Prostate gland (tissue), 2 donors: ENCODE measurements at regions not wholly inside any gene's neighbourhood (a gene's known extent, or its start where the extent isn't known, plus 50 kb on each side); places are given as distances from the start of the nearest gene placed in this dataset.

Experiments
- POLR2A ChIP-seq: fragments of 450-650 bp; IDR thresholded peaks from one replicate; pipeline ENCODE4 v1.6.1; 2016; ENCODE audit warnings: antibody characterized with exemption, mild to moderate bottlenecking
- TF ChIP-seq, protein P1 (sequence below), 4 experiments: fragments of 200-600 bp in 2 of 4; fragments of 450-650 bp in 2 of 4; sonication (generic) in 2 of 4; IDR thresholded peaks; 1 replicate in 3 of 4; 2 replicates in 1 of 4; pipeline ENCODE4 v1.5.1; 2016 to 2019; ENCODE audit warnings: antibody characterized with exemption in 4 of 4, mild to moderate bottlenecking in 2 of 4, moderate library complexity in 2 of 4

DNA sequence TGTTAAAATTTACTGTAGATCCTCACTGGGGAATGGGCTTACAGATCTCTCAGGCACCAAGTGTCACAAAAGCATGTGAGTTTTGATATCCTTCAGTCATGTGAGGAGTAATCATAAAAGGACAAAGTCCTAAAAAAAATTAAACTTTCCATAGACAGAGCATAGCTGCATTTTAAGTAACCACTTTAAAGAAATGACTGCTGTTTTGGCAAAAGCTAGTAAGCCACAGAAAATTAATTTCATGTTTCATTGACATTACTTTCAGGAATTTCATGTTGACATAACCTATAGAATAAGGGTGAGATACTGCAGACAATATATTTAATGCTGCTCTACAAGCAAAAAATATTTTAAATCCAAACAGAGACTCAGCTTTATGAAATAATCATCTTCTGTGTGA, 156.3 kb downstream of the LYPLAL1 start:
- TF ChIP-seq POLR2A: no peak
- TF ChIP-seq, protein P1, sequence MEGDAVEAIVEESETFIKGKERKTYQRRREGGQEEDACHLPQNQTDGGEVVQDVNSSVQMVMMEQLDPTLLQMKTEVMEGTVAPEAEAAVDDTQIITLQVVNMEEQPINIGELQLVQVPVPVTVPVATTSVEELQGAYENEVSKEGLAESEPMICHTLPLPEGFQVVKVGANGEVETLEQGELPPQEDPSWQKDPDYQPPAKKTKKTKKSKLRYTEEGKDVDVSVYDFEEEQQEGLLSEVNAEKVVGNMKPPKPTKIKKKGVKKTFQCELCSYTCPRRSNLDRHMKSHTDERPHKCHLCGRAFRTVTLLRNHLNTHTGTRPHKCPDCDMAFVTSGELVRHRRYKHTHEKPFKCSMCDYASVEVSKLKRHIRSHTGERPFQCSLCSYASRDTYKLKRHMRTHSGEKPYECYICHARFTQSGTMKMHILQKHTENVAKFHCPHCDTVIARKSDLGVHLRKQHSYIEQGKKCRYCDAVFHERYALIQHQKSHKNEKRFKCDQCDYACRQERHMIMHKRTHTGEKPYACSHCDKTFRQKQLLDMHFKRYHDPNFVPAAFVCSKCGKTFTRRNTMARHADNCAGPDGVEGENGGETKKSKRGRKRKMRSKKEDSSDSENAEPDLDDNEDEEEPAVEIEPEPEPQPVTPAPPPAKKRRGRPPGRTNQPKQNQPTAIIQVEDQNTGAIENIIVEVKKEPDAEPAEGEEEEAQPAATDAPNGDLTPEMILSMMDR (IDR thresholded peaks at IDR 0.05): no peak
